Neural cell (in vitro differentiated cells): ENCODE measurements at regions not wholly inside any gene's neighbourhood (a gene's known extent, or its start where the extent isn't known, plus 50 kb on each side); places are given as distances from the start of the nearest gene placed in this dataset.

ENCODE experiments used
- CTCF ChIP-seq: fragments of 450-650 bp; IDR thresholded peaks from 2 replicates; pipeline ENCODE4 v1.5.1; 2014; ENCODE audit warnings: antibody characterized with exemption, mild to moderate bottlenecking, moderate library complexity; ENCODE audit not compliant: poor library complexity, severe bottlenecking
- POLR2AphosphoS5 ChIP-seq: IDR thresholded peaks from 2 replicates; pipeline ENCODE4 v1.6.1; 2012

- TF ChIP-seq POLR2AphosphoS5 (peak; percentile 22), CTCF (peak; percentile 79)
Observed at GRCh38 chr18:67104700-67105284, 411.7 kb downstream of the DSEL start.
